LNCAP (cell line): ENCODE measurements at regions not wholly inside any gene's neighbourhood (a gene's known extent, or its start where the extent isn't known, plus 50 kb on each side); places are given as distances from the start of the nearest gene placed in this dataset.

Experiments
- CTCF ChIP-seq: fragments of 450-650 bp; IDR thresholded peaks from 2 replicates; pipeline ENCODE4 v1.5.1; 2017; ENCODE audit warnings: mild to moderate bottlenecking

GRCh38 chr6:6497541-6497940 is 91.0 kb upstream of the LY86 start:
- TF ChIP-seq CTCF: no peak

- no peak for TF ChIP-seq CTCF
Observed at GRCh38 chr6:6497976-6498375, 90.5 kb upstream of the LY86 start.

GRCh38 chr6:6503191-6503590 is 85.3 kb upstream of the LY86 start:
- no peak for TF ChIP-seq CTCF

GRCh38 chr6:6505111-6505510 is 83.4 kb upstream of the LY86 start:
- TF ChIP-seq CTCF: no peak

- TF ChIP-seq CTCF: no peak
Observed at GRCh38 chr6:6508643-6509042, 79.9 kb upstream of the LY86 start.

- TF ChIP-seq CTCF: no peak
Observed at GRCh38 chr6:6509284-6509683, 79.2 kb upstream of the LY86 start.

GRCh38 chr6:6512711-6513110 is 75.8 kb upstream of the LY86 start:
- no peak for TF ChIP-seq CTCF
